ENCODE measurements at regions not wholly inside any gene's neighbourhood (a gene's known extent, or its start where the extent isn't known, plus 50 kb on each side); places are given as distances from the start of the nearest gene placed in this dataset.
A peak's percentile ranks its signal among the peaks of the same experiment; 100 is the strongest.

DNA sequence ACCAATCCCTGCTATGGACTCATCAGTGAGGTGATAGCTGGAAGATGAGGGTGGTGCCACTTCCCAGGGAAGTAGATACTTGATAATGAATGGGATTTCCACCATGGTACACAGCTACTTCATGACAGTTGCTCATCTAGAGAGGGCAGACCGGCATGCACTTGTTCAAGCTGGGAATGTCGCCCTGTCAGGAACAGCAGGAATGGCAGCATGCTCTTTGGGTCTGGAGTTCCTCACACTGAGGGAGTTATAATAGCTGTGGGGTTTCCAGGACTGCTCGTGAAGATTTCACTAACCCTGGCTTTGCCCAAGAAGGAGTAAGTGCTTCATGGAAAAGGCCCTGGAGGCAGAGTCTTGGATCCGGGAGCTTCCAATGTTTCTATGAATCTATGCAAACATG is 129.2 kb downstream of the PSMG1 start:
- no peak for DNase-seq (ENCODE audit: low spot score)

DNA sequence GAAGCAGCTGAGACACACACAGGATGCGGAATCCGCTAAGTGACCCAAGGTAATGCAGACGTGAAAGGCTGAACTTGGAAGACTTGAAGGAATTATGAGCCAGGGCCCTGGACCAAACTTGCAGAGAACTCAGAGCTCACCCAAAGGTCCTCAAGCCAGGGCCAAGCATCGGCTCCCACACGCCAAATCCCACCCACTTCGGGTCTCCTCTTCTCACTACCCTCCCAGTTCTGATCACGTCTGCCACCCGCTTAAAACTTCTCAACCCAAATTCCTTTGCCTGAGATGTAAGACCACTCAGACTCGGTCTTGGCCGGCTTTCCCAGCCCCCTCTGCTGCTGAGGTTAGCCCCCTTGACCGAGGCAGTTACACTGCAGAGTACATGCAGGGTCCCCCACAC is 130.1 kb downstream of the PSMG1 start:
- no peak for DNase-seq (ENCODE audit: low spot score)

DNA sequence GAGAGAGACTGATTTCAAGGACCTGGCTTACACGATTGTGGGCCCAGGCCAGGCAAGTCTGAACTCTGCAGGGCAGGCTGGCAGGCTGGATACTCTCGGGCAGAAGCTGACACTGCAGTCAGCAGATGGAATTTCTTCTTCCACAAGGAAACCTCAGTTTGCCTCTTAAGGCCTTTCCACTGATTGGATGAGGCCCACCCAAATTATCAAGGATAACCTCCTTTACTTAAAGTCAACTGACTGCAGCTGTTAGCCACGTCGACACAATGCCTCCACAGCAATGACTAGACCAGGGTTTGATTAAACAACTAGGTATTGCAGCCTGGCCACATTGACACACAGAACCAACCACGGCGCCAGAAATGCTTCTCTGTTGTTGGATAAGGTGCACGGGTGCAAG is 130.5 kb downstream of the PSMG1 start:
- DNase-seq (ENCODE audit: low spot score), result no peak

DNA sequence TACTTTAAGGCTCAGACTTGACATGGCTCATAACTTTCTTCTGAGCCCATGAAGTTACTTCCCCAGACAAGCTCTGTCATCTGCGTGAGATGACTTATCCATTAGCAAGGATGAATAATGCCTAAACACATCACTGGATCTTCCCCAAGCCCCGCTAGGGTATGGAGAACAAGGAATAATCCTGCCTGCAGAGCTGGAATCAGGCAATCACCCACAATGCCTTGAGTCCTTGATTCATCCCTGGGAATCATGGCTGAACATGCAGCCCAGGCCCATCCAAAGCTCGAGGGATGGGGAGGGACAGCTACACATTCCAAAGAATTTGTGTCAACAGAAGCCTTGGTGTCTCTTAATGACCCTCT is 131.7 kb downstream of the PSMG1 start:
- DNase-seq (ENCODE audit: low spot score), result peak; percentile 62

DNA sequence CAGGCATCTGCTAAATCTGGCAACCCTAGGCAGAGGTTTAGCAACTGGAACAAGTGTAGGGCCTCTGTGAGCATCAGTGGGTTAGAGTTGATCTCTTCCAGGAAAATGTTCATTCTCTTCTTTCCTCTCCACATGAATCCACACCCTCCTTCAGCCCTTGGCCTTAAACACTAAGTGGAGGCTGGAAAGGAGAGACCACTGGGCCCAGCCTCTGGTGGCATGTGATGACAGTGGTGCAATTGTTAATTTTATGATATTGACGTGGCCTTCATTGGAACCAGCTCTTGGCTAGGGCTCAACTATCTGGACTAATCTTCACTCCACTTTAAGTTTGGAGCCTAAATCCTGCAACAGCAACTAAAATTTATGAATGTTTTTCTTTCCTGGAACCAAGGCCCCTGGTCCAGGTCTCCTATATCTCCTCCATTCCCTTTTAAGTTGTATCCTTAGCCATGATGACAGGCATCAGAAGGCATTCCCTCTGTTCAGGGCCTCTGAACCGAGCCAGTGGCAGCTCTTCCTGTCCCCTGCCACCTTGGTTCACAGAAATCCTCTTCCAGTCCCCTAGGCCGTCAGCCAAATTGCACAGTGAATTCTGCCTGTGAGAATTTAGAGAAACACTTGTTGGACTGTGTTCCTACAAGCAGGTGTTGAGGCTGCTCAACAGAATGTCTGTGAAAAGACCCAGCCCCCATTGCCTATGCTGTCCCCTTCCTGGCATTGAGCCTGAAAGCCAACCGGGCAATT is 132.2 kb downstream of the PSMG1 start:
- DNase-seq (ENCODE audit: low spot score), result no peak

DNA sequence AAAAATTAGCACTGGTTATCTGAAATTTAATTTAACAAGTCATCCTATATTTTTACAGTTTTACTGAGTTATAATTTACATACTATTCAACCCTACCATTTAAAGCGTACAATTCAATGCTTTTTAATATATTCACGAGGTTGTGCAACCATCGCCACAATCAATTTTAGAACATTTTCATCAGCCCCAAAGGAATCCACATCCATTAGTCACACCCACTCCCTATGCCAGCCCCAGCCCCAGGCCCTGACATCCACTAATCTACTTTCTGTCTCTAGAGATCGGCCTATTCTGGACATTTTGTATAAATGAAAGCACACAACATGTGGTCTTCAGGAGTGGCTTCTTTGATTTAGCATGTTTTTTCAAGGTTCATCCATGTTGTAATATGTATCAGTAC is 134.7 kb downstream of the PSMG1 start:
- peak; percentile 42 for DNase-seq (ENCODE audit: low spot score)

DNA sequence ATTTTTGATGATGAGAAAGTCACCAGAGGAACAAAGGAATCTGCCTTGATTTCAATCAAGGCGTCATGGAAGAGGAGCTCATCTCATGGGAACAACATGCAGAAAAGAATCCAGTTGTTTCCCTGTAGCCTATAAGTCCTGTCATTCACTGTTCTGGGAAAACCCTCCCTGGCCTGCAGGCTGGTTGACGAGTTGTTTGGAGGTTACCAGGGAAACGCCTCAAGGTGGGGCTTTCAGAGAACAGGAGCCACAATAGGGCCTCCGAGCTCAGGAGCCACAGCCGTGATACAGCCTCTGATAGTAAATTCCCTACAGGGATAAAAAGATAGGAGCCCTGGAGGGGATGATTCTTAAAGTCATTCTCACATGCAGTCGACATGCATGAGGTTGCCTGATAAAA is 135.2 kb downstream of the PSMG1 start:
- DNase-seq (ENCODE audit: low spot score), result no peak

DNA sequence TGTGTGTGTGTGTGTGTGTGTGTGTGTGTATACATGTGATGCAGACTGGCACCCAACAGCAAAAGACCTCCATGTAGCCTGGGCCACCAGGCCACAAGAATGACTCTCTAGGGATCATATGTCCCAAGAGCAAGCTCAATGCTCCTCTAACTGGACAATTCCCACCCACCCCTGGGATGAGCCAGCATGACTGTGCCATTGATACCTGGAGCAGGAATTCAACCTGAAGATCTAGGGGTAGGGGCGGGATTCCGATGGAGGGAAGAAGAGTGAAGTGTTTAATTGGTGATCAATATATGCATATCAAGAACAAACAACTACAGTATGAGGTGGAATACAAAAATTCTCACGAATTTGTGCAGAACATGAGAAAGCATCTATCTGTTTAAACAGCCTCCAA is 136.2 kb downstream of the PSMG1 start:
- DNase-seq (ENCODE audit: low spot score), result no peak

DNA sequence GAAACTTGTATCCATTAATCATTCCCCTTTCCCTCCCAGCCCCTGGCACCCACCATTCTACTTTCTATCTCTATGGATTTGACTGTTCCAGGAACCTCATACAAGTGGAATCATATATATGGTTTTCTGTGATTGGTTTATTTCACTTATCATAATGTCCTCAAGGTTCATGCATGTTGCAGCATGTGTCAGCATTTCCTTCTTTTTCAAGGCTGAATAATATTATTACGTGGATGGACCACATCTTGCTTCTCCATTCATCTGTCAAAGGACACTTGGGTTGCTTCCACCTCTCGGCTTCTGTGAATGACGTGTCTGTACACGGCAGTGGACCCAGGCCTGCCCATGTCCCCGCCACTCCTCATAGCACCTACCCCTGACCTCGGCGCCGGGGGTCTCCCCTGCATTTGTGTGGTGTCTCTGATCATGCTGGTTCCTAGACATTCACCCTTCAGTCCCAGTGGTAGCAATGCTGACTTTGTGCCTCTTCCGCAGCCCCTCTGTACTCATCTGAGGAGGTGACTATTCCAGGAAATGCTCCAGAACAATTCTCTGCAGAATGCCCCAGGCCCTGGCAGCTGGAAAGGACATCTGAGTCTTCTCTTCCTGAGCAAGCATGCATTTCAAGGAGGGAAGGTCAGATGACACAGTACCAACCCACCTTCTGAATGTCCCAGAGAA is 136.9 kb downstream of the PSMG1 start:
- DNase-seq (ENCODE audit: low spot score), result no peak

DNA sequence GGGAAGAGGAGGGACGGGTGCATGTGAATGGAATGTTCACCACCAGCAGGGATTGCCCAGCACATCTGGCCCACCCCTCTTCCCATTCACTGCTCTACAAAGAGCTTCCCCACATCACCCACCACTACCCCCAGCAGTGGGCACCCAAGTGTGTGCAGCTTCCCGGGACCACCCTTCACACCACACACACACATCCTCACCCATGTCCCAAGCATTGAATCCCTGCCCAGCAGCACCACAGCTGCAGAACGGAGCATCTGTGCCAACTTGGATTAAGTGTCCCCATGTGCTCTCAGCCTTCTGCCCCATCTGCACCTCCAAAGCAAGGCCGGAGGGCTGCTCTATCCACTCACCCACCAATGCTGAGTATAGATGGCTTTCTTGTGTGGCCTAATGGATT is 141.4 kb downstream of the PSMG1 start:
- DNase-seq (ENCODE audit: low spot score), result no peak

DNA sequence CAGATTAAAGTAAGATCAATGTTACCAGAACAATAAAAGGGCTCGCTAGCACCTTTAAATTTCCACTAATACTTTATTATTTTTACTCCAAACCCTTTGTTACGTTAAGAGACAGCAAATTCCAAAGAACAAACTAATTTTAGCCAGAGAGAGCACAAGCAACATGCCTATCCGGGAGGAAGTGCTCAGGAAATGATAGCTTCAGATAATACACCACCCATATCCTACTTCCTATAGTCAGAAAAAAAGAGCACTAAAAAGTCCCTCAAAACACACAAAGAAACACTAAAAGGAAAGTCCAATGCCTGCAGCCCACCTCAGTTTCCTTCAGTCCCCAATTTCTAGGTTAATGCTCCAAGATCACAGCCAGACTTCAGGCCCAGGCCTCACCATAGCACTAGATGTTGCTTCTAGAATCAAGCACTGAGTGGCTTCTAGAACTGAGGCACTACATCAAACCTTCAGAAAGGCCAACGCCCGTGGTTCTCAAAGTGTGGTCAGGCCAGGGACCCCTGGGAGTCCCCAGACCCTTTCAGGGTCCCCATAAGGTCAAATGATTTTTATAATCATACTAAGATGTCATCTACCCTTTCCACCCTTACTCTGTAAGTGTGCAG is 142.6 kb downstream of the PSMG1 start:
- DNase-seq (ENCODE audit: low spot score), result no peak

DNA sequence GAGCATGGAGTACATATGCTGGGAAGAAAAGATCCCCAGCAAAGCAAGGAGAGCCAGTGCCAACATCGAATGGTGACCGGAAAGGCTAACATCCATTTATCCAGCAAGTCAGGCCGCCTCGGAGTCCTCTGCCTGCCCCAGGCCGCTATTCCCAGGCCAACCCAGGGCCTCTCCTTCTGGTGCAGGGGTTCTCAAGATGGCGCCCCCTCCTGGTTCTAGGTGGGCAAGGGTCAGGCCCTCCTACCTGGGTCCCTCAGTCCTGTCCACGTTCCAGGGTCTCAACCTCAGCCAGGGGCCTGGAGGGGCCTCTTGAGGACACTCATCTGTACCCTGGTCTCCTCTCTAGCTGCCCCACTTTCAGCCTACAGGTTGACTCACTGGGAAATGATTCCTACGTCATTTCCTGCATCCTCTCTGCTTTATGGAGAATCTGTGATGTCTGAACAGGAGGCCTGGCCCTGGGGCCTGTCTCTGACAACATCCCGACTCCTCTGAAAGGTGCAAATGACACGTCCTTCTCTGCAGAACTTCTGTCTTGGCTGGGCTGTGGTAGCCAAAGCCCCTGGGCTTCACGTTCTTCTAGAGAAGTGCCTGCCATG is 145.3 kb downstream of the PSMG1 start:
- no peak for DNase-seq (ENCODE audit: low spot score)

DNA sequence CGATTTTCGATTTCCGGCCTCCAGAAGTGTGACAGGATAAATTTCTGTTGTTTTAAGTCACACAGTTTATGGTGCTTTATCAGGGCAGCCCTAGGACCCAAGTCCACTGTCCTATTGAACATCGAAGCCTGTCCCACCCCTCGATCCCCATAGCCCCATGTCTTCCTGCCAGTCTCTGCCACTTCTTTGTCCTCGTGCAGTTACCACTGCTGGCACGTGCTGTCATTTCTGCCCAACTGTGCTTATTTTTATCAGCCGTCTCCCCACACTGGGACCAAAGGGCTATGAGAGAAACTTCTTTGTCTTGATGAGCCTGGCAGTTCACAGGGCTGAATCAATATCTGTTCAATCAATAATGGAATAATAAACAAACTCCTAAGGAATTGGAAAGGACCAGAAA is 146.7 kb downstream of the PSMG1 start:
- no peak for DNase-seq (ENCODE audit: low spot score)

DNA sequence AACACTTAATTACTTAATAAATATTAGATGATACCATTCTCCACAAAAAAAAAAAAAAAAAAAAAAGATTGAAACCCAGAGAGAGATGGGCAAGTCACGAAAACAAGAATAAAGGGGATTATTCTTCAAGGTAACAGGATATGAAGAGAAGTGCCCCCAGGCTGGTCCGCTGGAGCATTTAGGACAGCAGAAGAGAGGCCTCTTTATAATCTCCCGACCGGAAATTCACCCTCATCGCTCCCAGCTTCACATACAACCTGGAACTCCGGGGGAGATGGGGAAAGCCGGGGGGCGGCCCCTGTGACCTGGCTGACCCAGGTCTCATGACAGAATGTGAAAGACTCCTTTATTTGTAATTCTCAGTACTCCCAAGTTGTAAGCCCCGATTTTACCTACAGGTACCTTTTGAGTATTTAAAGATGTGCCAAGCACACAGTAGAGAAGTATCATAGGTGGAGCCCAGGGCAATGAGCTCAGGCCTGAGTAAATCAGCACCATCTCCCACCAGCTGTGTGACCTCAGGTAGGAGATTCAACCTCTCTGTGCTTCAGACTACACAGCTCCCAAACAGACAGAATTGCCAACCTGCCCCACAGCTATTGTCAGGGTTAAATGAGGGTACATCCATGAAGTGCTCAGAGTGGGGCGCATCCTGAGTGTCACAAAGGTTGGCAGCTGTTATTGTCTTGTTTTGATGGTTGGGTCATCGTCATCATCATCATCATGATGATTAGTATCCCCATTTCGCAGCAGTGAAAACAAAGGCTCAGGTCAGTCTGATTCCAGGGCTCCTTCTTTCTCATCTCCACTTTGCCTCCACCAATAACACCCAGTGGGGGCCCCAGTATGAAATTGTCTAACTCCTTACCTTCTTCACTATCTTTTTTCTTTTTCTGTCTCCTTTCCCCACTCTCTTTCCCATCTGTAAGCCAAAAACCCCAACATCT is 148.4 kb downstream of the PSMG1 start:
- DNase-seq (ENCODE audit: low spot score), result no peak

DNA sequence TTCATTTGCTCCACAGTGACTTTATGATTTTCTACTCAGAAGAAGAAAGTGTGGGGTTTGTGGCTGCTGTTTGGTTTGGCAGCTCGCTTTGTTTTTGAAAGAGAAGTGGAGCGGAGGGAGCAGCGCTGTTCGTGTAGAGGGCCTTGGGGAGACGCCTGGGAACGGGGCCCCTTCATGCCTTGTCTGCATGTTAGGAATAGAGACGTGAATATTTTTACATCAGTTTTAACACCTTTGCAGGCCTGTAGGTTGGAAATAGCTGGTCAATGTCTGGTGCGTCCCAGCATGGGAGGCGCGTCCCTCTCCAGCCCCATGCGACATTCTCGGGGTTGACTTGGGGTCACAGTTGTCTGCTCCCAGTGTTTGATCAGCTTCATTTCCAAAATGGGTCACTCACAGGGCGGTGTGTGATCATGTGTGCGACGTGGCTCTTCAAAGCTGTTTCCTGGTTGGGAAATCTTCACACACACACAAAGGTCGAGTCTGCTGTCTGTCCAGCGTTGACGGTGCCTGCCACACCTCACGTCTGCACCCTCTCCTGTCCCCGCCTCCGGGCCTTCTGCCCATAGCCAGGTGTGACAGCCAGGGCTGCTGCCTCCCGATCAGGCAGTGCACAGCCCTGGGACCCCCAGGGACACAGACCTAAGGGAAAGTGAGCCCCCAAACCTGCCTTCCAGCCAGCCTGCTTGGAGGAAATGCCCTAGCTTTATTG is 149.2 kb downstream of the PSMG1 start:
- no peak for DNase-seq (ENCODE audit: low spot score)

DNA sequence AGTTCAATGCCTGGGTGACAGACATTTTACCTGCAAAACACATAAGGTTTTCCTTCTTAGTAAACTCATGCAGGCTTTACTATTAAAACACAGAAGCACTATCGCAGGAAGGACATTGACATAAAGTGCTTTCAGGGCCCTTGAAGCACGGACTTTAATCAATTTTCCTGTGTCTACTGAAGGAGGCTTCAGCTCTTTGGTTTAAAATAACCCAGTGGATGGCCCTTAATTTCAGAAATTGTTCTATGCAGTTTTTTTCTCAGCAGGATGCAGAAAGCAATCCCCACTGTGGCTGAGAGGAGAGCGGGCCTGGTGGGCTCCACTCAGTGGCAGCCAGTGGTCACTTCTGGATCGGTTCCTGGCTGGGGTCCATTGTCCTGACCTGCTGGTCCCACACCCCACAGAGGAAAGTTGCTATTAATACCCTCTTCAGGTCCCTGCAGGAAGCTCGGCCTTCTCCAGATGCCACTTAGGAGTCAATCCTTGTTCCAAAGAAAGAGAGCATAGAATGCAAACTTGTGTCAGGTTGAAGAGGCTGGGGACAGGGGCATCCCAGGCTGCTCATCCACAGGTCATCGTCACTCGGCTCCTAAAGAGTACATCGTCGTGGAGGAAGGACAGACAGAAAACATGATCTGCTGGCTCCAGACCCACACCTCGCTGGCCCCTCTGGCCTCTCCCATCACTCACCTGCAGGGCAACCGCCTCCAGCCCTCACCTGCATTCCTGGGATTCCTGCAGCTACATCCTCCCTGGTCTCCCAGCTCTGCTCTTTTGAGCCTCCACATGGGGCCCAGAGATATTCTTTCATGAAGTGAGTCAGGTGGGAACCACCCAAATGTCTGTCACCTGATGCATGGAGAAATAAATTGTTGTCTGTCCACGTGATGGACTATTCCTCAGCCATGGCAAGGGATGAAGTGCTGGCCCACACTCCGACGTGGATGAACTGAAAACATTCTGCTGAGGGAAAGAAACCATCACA is 153.1 kb downstream of the PSMG1 start:
- no peak for DNase-seq (ENCODE audit: low spot score)

DNA sequence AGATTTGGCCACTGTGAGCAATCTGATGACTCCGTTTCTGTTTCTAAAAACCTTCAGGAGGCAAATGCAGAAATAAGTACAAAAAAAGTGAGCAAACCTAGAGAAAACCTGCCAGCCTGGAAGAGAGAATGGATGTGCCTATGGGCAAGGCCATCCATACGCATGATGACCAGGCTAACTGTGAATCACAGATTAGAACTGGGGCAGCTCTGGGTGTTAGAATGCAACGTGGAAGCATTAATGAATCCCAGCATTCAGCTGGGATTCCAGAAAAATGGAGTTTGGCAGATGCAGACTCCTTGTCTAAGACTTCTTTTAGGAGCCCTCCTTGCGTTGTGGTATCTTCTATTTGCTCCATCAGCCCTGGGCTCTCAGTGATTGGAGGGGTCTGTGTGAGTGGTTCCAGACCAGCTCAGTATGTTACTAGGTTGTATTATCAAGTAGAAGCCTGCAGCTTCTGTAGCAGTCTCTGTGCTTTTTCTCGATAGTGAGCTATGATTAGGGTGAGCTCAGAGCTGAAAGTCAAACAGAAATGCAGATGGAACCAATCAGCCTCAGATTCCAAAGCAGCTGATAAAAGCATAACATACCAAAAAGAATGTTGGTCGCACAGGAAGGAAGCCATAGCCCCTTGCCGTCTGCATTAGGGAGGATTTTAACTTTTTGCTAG is 154.0 kb downstream of the PSMG1 start:
- DNase-seq (ENCODE audit: low spot score), result peak; percentile 79

DNA sequence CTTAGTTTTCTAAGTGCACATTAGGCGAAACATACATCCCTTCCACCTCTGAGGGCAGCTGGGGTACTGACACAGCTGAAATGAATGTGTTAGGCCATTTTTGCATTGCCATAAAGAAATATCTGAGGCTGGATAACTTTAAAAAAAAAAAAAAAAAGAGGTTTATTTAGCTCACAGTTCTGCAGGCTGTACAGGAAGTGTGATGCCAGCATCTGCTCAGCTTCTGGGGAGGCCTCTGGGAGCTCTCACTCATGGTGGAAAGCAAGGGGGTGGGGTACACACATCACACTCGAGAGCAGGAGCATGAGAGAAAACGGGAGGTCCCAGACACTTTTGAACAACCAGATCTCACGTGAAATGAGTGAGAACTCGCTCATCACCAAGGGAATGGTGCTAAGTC is 158.1 kb downstream of the PSMG1 start:
- no peak for DNase-seq (ENCODE audit: low spot score)

DNA sequence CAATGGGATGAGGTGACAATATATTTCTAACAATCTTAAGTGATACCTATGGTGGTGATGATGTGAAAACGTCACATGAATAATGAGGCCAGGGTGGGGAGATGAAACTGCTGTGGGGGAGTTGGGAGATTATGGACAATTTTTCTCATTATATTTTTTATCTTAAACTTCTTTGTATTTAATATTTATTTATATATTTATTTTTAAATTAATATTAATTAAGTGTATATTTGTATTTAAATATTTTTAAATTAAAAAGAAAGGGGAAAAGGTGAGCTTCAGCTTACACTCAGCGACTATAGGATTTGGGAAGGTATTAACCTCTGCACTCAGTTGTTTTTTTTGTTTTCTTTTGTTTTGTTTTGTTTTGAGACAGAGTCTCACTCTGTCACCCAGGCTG is 158.7 kb downstream of the PSMG1 start:
- no peak for DNase-seq (ENCODE audit: low spot score)

Measured in GM03348 (cell line).